Medulla oblongata (tissue), 1 donor: ENCODE measurements at regions not wholly inside any gene's neighbourhood (a gene's known extent, or its start where the extent isn't known, plus 50 kb on each side); places are given as distances from the start of the nearest gene placed in this dataset.

ENCODE experiments used
- DNase-seq: peaks from one replicate; pipeline ENCODE4 v3.0.0-alpha.2; 2015; ENCODE audit errors: extremely low spot score

GRCh38 chr21:40985370-40985769, 138.4 kb upstream of the DSCAM start:
- DNase-seq: no peak

- no peak for DNase-seq
Observed at GRCh38 chr21:40990366-40990765, 143.4 kb upstream of the DSCAM start.

DNA sequence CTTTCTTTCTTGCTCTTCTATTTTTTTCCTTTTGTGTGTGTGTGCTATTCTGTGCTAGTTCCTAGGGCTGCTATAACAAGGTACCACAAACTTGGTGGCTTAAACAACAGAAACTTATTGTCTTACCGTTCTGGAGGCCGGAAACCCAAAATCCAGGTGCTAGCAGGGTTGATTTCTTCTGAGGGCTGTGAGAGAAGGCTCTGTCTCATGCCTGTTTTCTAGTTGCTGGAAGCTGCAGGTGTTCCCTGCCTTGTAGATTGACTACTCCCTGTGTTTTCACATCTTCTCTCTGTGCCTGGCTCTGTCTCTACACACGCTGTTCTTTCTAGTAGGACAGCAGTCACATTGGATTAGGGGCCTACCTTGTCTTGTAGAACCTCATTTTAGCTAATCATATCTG, 150.9 kb upstream of the DSCAM start:
- DNase-seq: no peak

GRCh38 chr21:41000838-41001237, 153.9 kb upstream of the DSCAM start:
- no peak for DNase-seq

DNA sequence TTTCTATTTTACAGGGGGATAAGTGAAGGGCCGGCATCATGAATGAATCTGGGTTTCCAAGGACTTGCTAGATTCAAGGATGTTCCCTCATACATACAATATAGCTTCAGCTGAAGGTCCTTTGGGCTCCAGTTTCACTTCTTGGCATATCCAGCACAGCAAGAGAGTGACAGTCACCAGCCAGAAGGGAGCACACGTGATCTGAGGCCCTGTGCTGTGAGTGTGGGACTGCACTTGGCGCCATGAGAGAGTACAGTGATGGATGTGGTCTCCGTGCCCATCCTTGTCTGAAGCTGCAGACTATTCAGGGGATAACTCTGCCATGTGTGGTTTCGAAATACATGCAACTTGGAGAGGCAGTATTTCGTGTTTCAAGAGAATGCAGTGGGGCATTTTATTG, 159.7 kb upstream of the DSCAM start:
- no peak for DNase-seq

GRCh38 chr21:41008351-41008750, 159.6 kb upstream of the BACE2 start:
- DNase-seq: no peak

DNA sequence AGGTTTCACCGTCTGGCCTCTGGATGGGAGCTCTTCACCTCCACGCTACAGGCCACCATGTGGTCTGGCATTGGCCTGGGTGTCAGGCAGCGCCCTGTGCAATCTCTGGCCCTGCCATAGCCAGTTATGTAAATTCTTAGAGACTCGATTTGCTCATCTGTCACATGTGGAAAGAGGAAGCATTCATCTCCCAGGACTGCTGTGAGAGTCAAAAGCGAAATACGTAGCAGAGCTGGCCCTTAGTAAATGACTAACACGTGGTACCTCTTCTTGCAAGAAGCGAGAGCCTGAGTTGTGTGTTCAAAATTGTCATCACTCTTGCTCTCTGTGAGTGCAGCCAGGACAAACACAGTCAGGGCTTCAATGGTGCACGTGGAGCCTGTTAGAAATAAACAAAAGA, 159.0 kb upstream of the BACE2 start:
- DNase-seq: peak; percentile 78

- no peak for DNase-seq
Observed at GRCh38 chr21:41009398-41010100, 158.4 kb upstream of the BACE2 start.

DNA sequence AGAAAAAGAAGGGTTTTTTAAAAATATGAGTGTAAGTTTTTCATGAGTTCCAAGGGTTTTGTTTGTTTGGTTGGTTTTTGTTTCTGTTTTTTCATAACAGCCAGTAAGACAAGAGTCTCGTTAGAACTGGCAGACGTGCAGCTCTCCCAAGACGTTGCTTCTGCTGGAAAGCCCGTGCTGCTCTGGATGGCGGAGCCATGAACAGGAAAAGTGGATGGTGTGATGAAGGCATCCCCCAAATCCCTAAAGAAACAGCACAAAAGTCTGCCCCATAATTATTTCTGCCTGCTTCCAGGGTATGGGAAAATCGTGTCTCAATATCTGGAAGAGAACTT, 157.9 kb upstream of the BACE2 start:
- no peak for DNase-seq

DNA sequence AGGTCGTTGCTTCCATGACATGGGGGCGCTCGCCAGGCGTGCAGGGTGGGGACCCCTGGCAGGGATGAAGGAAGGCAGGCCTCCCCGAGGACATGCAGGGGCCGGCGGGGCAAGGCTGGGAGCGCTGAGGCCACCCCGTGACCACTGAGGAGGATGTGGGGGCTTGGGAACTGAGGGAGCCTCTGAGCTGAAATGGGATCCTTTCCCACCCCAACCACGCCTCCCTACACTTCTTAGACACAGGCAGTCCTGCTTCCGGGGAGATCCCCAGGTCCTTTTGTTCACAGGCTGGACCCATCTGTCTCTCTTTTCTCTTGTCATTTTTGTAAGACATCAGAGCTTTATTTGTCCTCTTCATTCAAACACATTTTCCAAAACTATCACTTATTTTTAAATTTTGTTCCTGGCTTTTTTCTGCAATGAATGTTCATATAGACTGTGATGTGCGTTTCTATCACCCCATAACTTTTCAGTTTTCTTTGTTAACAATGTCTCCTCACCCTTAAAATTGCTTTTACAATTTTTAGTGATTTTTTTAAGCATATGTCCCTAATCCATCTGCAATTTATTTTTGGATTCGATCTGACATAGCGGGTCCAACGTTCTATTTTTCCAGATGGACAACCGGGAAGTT, 156.7 kb upstream of the BACE2 start:
- no peak for DNase-seq

GRCh38 chr21:41011951-41012366, 156.0 kb upstream of the BACE2 start:
- no peak for DNase-seq

DNA sequence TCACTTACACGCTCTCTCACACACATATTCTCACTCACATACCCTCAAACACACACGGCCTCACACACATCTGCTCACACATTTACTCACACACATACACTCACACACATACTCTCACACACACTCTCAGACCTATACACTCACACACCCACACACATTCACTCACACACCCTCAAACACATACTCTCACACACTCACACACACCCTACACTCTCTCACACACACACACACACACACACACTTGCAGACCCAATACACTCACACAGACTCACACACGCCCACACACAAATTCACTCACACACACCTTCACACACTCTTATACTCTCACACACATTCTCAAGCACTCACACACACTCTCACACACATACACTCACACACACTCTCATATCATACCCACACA, 155.5 kb upstream of the BACE2 start:
- DNase-seq: no peak

- no peak for DNase-seq
Observed at GRCh38 chr21:41016472-41016871, 151.5 kb upstream of the BACE2 start.

- DNase-seq: no peak
Observed at GRCh38 chr21:41018431-41018830, 149.5 kb upstream of the BACE2 start.

DNA sequence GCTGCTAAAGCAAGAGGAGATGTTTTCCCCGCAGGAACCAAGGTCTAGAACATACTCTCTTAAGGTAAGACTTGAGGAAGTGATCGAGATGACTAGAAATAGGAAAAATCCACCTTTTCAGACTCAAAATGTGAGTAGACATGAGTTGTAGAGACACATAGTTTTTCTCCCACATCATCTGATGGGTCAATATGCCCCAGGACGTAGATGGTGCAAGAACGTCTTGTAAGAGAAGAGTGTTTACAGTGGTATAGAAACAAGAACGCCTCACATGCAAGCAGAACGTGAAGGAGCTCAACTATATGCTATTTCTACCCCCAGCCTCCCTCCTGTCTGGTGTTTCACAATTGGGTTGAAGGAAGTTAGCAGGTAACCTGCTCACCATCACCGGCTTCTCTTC, 144.0 kb upstream of the BACE2 start:
- no peak for DNase-seq

- DNase-seq: no peak
Observed at GRCh38 chr21:41024341-41024740, 143.6 kb upstream of the BACE2 start.

DNA sequence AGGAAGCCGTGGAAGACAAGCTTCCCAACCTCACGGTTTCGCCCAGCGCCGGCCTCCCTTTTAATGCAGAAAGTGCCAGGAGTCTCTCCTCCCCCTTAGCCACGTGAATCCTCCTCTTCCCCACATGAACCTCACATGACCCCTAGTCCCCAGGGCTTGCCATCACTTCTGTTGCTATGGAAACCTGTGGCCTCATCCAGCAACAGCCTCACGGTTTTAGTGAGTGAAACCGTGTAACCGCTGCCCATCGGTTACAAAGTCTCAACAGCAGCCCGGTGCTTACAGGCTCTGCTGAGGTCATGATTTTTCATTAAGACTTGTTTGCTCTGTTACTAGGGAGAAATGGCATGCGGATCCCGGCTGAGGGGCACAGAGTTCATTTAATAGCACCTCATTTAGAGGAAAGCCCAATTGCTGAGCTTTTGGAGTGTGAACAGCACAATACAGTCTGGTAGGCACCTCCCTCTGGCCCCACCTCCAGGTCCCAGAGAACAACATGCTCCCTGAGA, 143.2 kb upstream of the BACE2 start:
- DNase-seq: peak; percentile 51

DNA sequence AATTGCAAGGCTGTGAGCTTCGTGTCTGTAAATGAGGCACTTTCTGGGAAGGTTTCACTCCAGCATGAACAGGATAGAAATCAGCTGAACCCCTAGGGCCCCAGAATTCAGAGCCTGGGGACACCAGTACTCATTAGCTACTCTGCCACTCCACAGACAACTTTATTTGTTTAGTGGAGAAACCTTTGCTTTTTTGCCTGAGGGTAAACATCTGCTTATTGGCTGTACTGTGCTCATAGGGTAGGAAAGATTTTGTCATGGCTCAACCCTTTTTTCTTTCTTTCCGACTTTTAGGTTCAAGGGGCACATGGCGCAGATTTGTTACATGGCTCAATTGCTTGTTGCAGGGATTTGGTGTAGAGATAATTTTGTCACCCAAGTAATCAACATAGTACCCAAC, 138.4 kb upstream of the BACE2 start:
- no peak for DNase-seq

DNA sequence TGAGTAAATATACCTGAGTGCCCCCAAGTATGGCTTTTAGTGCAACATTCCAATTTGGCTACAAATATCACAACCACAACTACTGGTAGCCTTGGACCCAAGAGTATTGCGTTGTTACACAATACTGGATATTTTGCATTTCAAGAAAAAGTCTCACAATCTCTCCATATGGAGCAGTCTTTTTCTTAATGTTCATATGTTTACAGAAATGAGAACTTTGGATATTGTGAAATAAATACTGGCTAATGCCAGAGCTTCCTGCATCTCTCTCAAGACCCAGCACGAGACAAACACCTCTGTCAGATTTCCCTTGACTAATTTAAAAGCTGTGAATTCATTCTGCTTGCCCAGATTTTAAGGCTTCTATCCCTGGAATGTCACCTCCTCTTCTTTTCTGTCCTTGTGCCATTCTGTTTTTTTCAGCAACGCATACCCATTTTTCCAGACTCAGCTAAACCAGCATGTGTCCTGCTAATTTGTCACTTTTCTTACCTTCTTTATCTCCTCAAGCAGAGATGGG, 136.2 kb upstream of the BACE2 start:
- no peak for DNase-seq

DNA sequence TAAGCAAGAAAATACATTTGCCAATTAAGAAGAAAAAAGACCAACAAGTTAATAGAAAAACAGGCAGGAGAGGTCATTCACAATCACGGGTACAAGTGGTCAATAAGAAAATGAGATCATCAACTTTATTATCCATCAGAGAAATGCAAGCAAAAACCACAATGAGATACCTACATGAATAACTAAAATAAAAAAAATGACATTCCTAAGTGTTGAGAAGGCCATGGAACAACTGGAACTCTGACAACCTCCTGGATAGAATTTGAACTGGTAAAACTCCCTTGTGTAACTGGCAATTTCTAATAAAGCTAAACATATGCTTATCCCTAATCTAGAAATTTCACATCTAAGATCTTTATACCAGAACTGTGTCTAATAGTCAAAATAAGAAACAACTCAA, 135.4 kb upstream of the BACE2 start:
- no peak for DNase-seq

- DNase-seq: peak; percentile 56
Observed at GRCh38 chr21:41037212-41037611, 130.7 kb upstream of the BACE2 start.

GRCh38 chr21:41037936-41038335, 130.0 kb upstream of the BACE2 start:
- no peak for DNase-seq

GRCh38 chr21:41043014-41043413, 124.9 kb upstream of the BACE2 start:
- no peak for DNase-seq
